GM19455 (cell line): ENCODE measurements at regions not wholly inside any gene's neighbourhood (a gene's known extent, or its start where the extent isn't known, plus 50 kb on each side); places are given as distances from the start of the nearest gene placed in this dataset.

ENCODE experiments used
- ATAC-seq: cut with Tn5 transposase; IDR thresholded peaks from one replicate; pipeline ENCODE4 v1.9.1; 2021; ENCODE audit not compliant: unreplicated experiment

GRCh38 chr13:33372251-33372919, 86.8 kb upstream of the STARD13 start:
- no peak for ATAC-seq

GRCh38 chr13:33373624-33374023, 88.1 kb upstream of the STARD13 start:
- no peak for ATAC-seq

GRCh38 chr13:33375421-33375820, 89.9 kb upstream of the STARD13 start:
- no peak for ATAC-seq

GRCh38 chr13:33376212-33376611, 90.7 kb upstream of the STARD13 start:
- ATAC-seq: no peak

- ATAC-seq: no peak
Observed at GRCh38 chr13:33377411-33377810, 91.9 kb upstream of the STARD13 start.

GRCh38 chr13:33377825-33378224, 92.3 kb upstream of the STARD13 start:
- no peak for ATAC-seq

GRCh38 chr13:33379608-33380007, 94.1 kb upstream of the STARD13 start:
- ATAC-seq: no peak

- no peak for ATAC-seq
Observed at GRCh38 chr13:33380487-33381079, 95.0 kb upstream of the STARD13 start.

GRCh38 chr13:33381180-33381579, 95.6 kb upstream of the STARD13 start:
- no peak for ATAC-seq

- no peak for ATAC-seq
Observed at GRCh38 chr13:33381906-33382305, 96.4 kb upstream of the STARD13 start.

- ATAC-seq: no peak
Observed at GRCh38 chr13:33383724-33384577, 98.4 kb upstream of the STARD13 start.

- ATAC-seq: no peak
Observed at GRCh38 chr13:33388286-33388998, 102.9 kb upstream of the STARD13 start.

- ATAC-seq: no peak
Observed at GRCh38 chr13:33392794-33393405, 107.3 kb upstream of the STARD13 start.

- no peak for ATAC-seq
Observed at GRCh38 chr13:33394294-33394932, 108.9 kb upstream of the STARD13 start.

- ATAC-seq: no peak
Observed at GRCh38 chr13:33401238-33401637, 115.7 kb upstream of the STARD13 start.

GRCh38 chr13:33402975-33403374, 117.4 kb upstream of the STARD13 start:
- no peak for ATAC-seq

GRCh38 chr13:33403807-33404362, 118.3 kb upstream of the STARD13 start:
- ATAC-seq: no peak

GRCh38 chr13:33405371-33405770, 119.8 kb upstream of the STARD13 start:
- no peak for ATAC-seq

GRCh38 chr13:33409673-33410510, 124.3 kb upstream of the STARD13 start:
- ATAC-seq: no peak
